ENCODE measurements at regions not wholly inside any gene's neighbourhood (a gene's known extent, or its start where the extent isn't known, plus 50 kb on each side); places are given as distances from the start of the nearest gene placed in this dataset.

DNA sequence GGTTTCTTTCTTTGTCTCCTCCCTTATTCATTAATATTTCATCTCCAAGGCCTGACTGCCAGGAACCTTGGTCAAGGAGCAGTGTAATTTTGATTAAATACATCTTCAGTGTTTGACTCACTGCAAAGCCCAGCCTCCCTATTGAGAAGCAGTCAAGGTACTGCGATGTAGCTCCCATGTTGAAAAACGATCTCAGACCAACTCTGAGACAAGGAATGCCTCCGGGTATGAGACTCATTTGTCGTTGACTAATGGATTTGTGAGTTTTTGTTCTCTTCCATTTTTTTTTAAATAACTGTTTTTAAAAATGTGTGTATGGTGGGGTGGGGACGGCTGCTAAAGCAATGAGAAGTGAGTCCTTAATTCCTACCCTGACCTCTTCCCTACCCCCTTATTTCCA, 361.6 kb downstream of the SOX11 start:
- TF ChIP-seq POLR2A (IDR thresholded peaks at IDR 0.05): no peak
- TF ChIP-seq, protein P1, sequence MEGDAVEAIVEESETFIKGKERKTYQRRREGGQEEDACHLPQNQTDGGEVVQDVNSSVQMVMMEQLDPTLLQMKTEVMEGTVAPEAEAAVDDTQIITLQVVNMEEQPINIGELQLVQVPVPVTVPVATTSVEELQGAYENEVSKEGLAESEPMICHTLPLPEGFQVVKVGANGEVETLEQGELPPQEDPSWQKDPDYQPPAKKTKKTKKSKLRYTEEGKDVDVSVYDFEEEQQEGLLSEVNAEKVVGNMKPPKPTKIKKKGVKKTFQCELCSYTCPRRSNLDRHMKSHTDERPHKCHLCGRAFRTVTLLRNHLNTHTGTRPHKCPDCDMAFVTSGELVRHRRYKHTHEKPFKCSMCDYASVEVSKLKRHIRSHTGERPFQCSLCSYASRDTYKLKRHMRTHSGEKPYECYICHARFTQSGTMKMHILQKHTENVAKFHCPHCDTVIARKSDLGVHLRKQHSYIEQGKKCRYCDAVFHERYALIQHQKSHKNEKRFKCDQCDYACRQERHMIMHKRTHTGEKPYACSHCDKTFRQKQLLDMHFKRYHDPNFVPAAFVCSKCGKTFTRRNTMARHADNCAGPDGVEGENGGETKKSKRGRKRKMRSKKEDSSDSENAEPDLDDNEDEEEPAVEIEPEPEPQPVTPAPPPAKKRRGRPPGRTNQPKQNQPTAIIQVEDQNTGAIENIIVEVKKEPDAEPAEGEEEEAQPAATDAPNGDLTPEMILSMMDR (IDR thresholded peaks at IDR 0.05): no peak

All from right lobe of liver (tissue), 4 donors.